K562 (cell line): ENCODE measurements at regions not wholly inside any gene's neighbourhood (a gene's known extent, or its start where the extent isn't known, plus 50 kb on each side); places are given as distances from the start of the nearest gene placed in this dataset.

Experiments
- ATAC-seq: fragments of 200-7000 bp; cut with Tn5 transposase; 3 replicates; pipeline ENCODE4 v1.9.1; 2020; ENCODE audit warnings: moderate library complexity
- BruUV-seq: library from RNA; stranded (reverse); fragments of 400-500 nt; replicated peaks from 2 replicates; lab custom pipeline; 2021; lab: Mats Ljungman, UMichigan
- CTCF ChIA-PET: fragments of 300-600 bp; formaldehyde crosslinking; extraction: SDS; loops from one replicate; lab custom pipeline; 2021; ENCODE audit warnings: low intra/inter-chr PET ratio; lab: Yijun Ruan, JAX
- POLR2A ChIA-PET: fragments of 300-600, 350-650 bp; sonication (Branson Sonifier 250); formaldehyde crosslinking; extraction: SDS; loops from one replicate; lab custom pipeline; 2021; ENCODE audit warnings: antibody characterized with exemption, inconsistent platforms; lab: Yijun Ruan, JAX
- DNase-seq, 4 experiments: peaks; one replicate each; pipeline versions ENCODE4 v3.0.0 to v3.0.0-alpha.2; 2011 to 2018; ENCODE audit warnings: low spot score in 3 of 4, mixed read lengths in 3 of 4; ENCODE audit errors: extremely low read depth in 1 of 4
- FAIRE-seq: peaks from 2 replicates; lab custom pipeline; 2011; peaks lifted over from hg19 to GRCh38; lab: Jason Lieb, UNC
- H2AFZ ChIP-seq: 2 replicates; pipeline ENCODE4 v1.6.0; 2011; ENCODE audit warnings: low read depth, low read length, control low read depth, inconsistent platforms
- H3K27ac ChIP-seq: fragments of 200-600 bp; 3 replicates; pipeline ENCODE4 v1.8.0; 2011; ENCODE audit warnings: low read depth, mild to moderate bottlenecking, control low read depth, inconsistent platforms, low read length, moderate library complexity, mixed read lengths; ENCODE audit errors: extremely low read depth
- H3K27me3 ChIP-seq, 2 experiments: fragments of 300-600 bp in 1 of 2; 2 replicates in 1 of 2; 3 replicates in 1 of 2; pipeline versions ENCODE4 v1.6.0 to v1.8.0; 2011; ENCODE audit warnings: inconsistent platforms in 2 of 2, low read length in 2 of 2, mild to moderate bottlenecking in 1 of 2, mixed read lengths in 1 of 2, moderate library complexity in 1 of 2; ENCODE audit not compliant: control insufficient read depth in 2 of 2, insufficient read depth in 2 of 2
- H3K36me3 ChIP-seq: fragments of 300-600 bp; 3 replicates; pipeline ENCODE4 v1.8.0; 2011; ENCODE audit warnings: mild to moderate bottlenecking, low read length, inconsistent platforms; ENCODE audit not compliant: control insufficient read depth, insufficient read depth
- H3K4me1 ChIP-seq, 2 experiments: fragments of 200-600 bp in 1 of 2; replicated peaks in 1 of 2; 2 replicates in 1 of 2; 3 replicates in 1 of 2; pipeline versions ENCODE4 v1.5.1 to v1.8.0; 2011; ENCODE audit warnings: inconsistent platforms in 2 of 2, low read length in 2 of 2, mild to moderate bottlenecking in 1 of 2, mixed read lengths in 1 of 2, moderate library complexity in 1 of 2; ENCODE audit not compliant: control insufficient read depth in 2 of 2, insufficient read depth in 2 of 2
- H3K4me2 ChIP-seq: 2 replicates; pipeline ENCODE4 v1.6.1; 2011; ENCODE audit warnings: low read length, control low read depth, inconsistent platforms, mixed read lengths; ENCODE audit not compliant: insufficient read depth
- H3K4me3 ChIP-seq: fragments of 200-600 bp; sonication (generic), shearing (Covaris generic); 2 replicates; pipeline ENCODE4 v1.5.1; 2016; ENCODE audit warnings: control low read depth, inconsistent platforms
- H3K79me2 ChIP-seq: fragments of 200-600 bp; 3 replicates; pipeline ENCODE4 v1.8.0; 2011; ENCODE audit warnings: low read length, inconsistent platforms; ENCODE audit not compliant: control insufficient read depth, insufficient read depth
- H3K9ac ChIP-seq, 2 experiments: 2 replicates each; pipeline versions ENCODE4 v1.6.0 to v1.6.1; 2011; ENCODE audit warnings: low read depth in 2 of 2, low read length in 2 of 2, control low read depth in 1 of 2, inconsistent platforms in 1 of 2, mild to moderate bottlenecking in 1 of 2, mixed read lengths in 1 of 2; ENCODE audit not compliant: insufficient read depth in 1 of 2
- H3K9me1 ChIP-seq: one replicate; pipeline ENCODE4 v1.6.0; 2011; ENCODE audit warnings: inconsistent platforms, mild to moderate bottlenecking, low read length, moderate library complexity; ENCODE audit not compliant: control insufficient read depth, insufficient read depth
- H3K9me3 ChIP-seq: replicated peaks from 2 replicates; pipeline ENCODE4 v1.5.1; 2011; ENCODE audit warnings: low read depth, low read length, inconsistent platforms; ENCODE audit not compliant: control insufficient read depth, insufficient read depth
- H4K20me1 ChIP-seq: replicated peaks from 2 replicates; pipeline ENCODE4 v1.6.1; 2011; ENCODE audit warnings: low read length, inconsistent platforms, mixed read lengths; ENCODE audit not compliant: control insufficient read depth, insufficient read depth
- ATF7 ChIP-seq: fragments of 450-650 bp; IDR thresholded peaks from 2 replicates; pipeline ENCODE4 v1.7.1; 2014; ENCODE audit warnings: mild to moderate bottlenecking, moderate library complexity
- CHAMP1 ChIP-seq: fragments of 450-650 bp; IDR thresholded peaks from 2 replicates; pipeline ENCODE4 v1.6.1; 2016; ENCODE audit warnings: mild to moderate bottlenecking
- CREB1 ChIP-seq, 2 experiments: sonication (generic) in 1 of 2; formaldehyde crosslinking in 1 of 2; IDR thresholded peaks; 2 replicates each; pipeline versions ENCODE4 v1.6.1 to v1.8.0; 2012 to 2022; ENCODE audit warnings: inconsistent platforms in 1 of 2, mild to moderate bottlenecking in 1 of 2, missing genetic modification reagents in 1 of 2, moderate library complexity in 1 of 2
- FOXJ3 ChIP-seq: sonication (generic); formaldehyde crosslinking; IDR thresholded peaks from 2 replicates; pipeline ENCODE4 v1.4.0; 2020; ENCODE audit warnings: mild to moderate bottlenecking, missing genetic modification reagents
- HMG20B ChIP-seq: fragments of 250-450 bp; sonication (Bioruptor Pico); IDR thresholded peaks from 2 replicates; pipeline ENCODE4 v1.5.0; 2021; ENCODE audit warnings: mild to moderate bottlenecking
- ILK ChIP-seq: fragments of 450-650 bp; IDR thresholded peaks from 2 replicates; pipeline ENCODE4 v1.6.1; 2016; ENCODE audit warnings: missing genetic modification characterization, low read depth, mild to moderate bottlenecking, missing compliant biosample characterization, moderate library complexity, borderline replicate concordance
- MEIS2 ChIP-seq: fragments of 450-650 bp; IDR thresholded peaks from 2 replicates; pipeline ENCODE4 v1.6.1; 2014; ENCODE audit warnings: mild to moderate bottlenecking; ENCODE audit not compliant: partially characterized antibody
- NR4A1 ChIP-seq, 2 experiments: fragments of 250-450 bp in 1 of 2; fragments of 450-650 bp in 1 of 2; sonication (Bioruptor Pico) in 1 of 2; IDR thresholded peaks; 2 replicates each; pipeline versions ENCODE4 v1.4.0 to v1.6.1; 2016 to 2020; ENCODE audit warnings: mild to moderate bottlenecking in 2 of 2, missing compliant biosample characterization in 1 of 2, missing genetic modification characterization in 1 of 2, moderate library complexity in 1 of 2
- POLR3G ChIP-seq: IDR thresholded peaks from 2 replicates; pipeline ENCODE4 v1.6.1; 2011; ENCODE audit not compliant: insufficient read length, insufficient replicate concordance; ENCODE audit errors: extremely low read depth
- RBBP5 ChIP-seq: fragments of 200-600 bp; sonication (generic); IDR thresholded peaks from 2 replicates; pipeline ENCODE4 v1.6.1; 2012; ENCODE audit warnings: borderline replicate concordance, mild to moderate bottlenecking, low read length, control low read depth, inconsistent platforms; ENCODE audit not compliant: insufficient read depth, poor library complexity, severe bottlenecking
- TAF1 ChIP-seq: IDR thresholded peaks from 2 replicates; pipeline ENCODE4 v1.6.1; 2011; ENCODE audit warnings: mild to moderate bottlenecking, low read length, moderate library complexity; ENCODE audit not compliant: insufficient read depth, control insufficient read depth, severe bottlenecking; ENCODE audit errors: extremely low read depth
- TGIF2 ChIP-seq: sonication (generic); formaldehyde crosslinking; IDR thresholded peaks from 2 replicates; pipeline ENCODE4 v1.8.1; 2022; ENCODE audit warnings: mild to moderate bottlenecking, missing genetic modification reagents, moderate library complexity
- TSC22D4 ChIP-seq: fragments of 450-650 bp; IDR thresholded peaks from 2 replicates; pipeline ENCODE4 v1.6.1; 2016; ENCODE audit warnings: missing genetic modification characterization, missing biosample characterization, control low read depth
- WHSC1 ChIP-seq: IDR thresholded peaks from one replicate; pipeline ENCODE4 v1.6.1; 2012; ENCODE audit warnings: low read length, control low read depth, inconsistent platforms
- ZNF274 ChIP-seq: IDR thresholded peaks from 2 replicates; pipeline ENCODE4 v1.6.1; 2011; ENCODE audit warnings: low read depth, mild to moderate bottlenecking, low read length, moderate library complexity, borderline replicate concordance
- ZNF592 ChIP-seq: fragments of 450-650 bp; IDR thresholded peaks from 2 replicates; pipeline ENCODE4 v1.6.1; 2017; ENCODE audit warnings: antibody characterized with exemption, mild to moderate bottlenecking
- ZNF696 ChIP-seq: fragments of 250-450 bp; sonication (Bioruptor Pico); conservative IDR thresholded peaks from 2 replicates; pipeline ENCODE4 v1.4.0; 2020; ENCODE audit warnings: mild to moderate bottlenecking, moderate library complexity
- WGBS: fragments of 100-300 bp; shearing (Covaris generic); methylation state at CpG from one replicate; pipeline ENCODE4 v1.1.6; 2016; ENCODE audit warnings: low coverage, mixed read lengths; ENCODE audit not compliant: insufficient coverage; ENCODE audit errors: missing lambda C conversion rate; 5-methylcytosine and 5-hydroxymethylcytosine counted together
- in situ Hi-C: fragments of 300-500 bp; cut with MboI; formaldehyde crosslinking; loops from 4 replicates; pipeline ENCODE4 v1.15.0; 2018; ENCODE audit warnings: inconsistent platforms, mixed read lengths
- intact Hi-C: fragments of 100-400 bp; cut with micrococcal nuclease; formaldehyde crosslinking; loops from 2 replicates; pipeline ENCODE4 v1.14.2; 2022

- no peak for FAIRE-seq
- Histone ChIP-seq H3K4me1 (no peaks in the 10 kb centered on the region), H3K27ac (no peak overlapping the region), H3K79me2 (no peaks in the 10 kb centered on the region), H3K9me1 (no peaks in the 10 kb centered on the region), H3K9me3 (no peaks in the 10 kb centered on the region), H3K9ac (no peak overlapping the region), H3K27me3 (no peaks in the 10 kb centered on the region), H4K20me1 (no peaks in the 10 kb centered on the region), H2AFZ (no peak overlapping the region), H3K4me3 (no peak overlapping the region), H3K36me3 (no peaks in the 10 kb centered on the region), H3K4me2 (no peak overlapping the region)
- ATAC-seq = no peak
- intact Hi-C loops (no loop called here), in situ Hi-C loops (no loop called here)
- no peak for DNase-seq
- CTCF ChIA-PET = no interaction called here
- POLR2A ChIA-PET = no interaction called here
- no TSS peak for BruUV-seq
- WGBS = 0% methylated on average over 1 of the region's 1 CpG
- TF ChIP-seq ILK (tag) (no peak), WHSC1 (no peak), ZNF274 (no peak), ZNF592 (no peak), MEIS2 (no peak), ATF7 (no peak), HMG20B (CRISPR knock-in tag) (no peak), RBBP5 (no peak), CREB1 (IDR thresholded peaks at IDR 0.05) (no peak), CREB1 (CRISPR knock-in tag; IDR thresholded peaks at IDR 0.05) (no peak), FOXJ3 (CRISPR knock-in tag) (no peak), TSC22D4 (no peak), NR4A1 (CRISPR knock-in tag; IDR thresholded peaks at IDR 0.05) (no peak), NR4A1 (tag; IDR thresholded peaks at IDR 0.05) (no peak), POLR3G (no peak), CHAMP1 (no peak), TAF1 (no peak), TGIF2 (CRISPR knock-in tag) (no peak), ZNF696 (no peak)
Measured at GRCh38 chr6:51384736-51385135, 566.1 kb downstream of the TFAP2B start.
